ENCODE measurements at regions not wholly inside any gene's neighbourhood (a gene's known extent, or its start where the extent isn't known, plus 50 kb on each side); places are given as distances from the start of the nearest gene placed in this dataset.

GRCh38 chr20:20890751-20891150, 178.3 kb upstream of the RALGAPA2 start:
- no peak for TF ChIP-seq CTCF (IDR thresholded peaks at IDR 0.05; ENCODE audit: borderline replicate concordance)
- Histone ChIP-seq H3K27ac (replicated peaks) (no peak overlapping the region), H3K36me3 (no peaks in the 10 kb centered on the region), H3K4me3 (no peak overlapping the region), H3K9me3 (replicated peaks) (peaks cover 6% of the 10 kb centered on the region), H3K4me1 (no peaks in the 10 kb centered on the region), H3K27me3 (ENCODE audit: low read depth) (peaks cover 62% of the 10 kb centered on the region)
- intact Hi-C loops (cut with micrococcal nuclease) = no loop called here
- no peak for DNase-seq

DNA sequence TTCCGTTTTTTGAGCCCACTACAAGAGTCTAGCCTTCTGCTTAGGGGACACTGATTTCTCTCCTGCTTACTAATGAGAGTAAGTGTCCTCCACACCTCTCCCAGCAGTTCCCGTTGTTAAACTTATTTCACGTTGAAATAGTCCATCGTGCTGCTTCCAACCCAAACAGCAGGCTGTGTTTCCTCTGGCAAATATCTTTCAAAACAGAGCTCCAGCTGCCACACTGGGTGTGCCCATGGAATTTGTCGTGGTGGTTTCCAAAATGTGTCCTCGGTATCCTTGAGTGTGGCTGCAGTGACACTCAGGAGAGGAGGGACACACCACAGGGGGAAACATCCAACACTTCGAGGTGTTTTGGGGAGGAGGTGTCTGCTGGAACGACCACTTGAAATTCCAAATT, 176.5 kb upstream of the RALGAPA2 start:
- TF ChIP-seq CTCF (IDR thresholded peaks at IDR 0.05; ENCODE audit: borderline replicate concordance) = no peak
- no peaks in the 10 kb centered on the region for H3K36me3 ChIP-seq
- peaks cover 77% of the 10 kb centered on the region for H3K27me3 ChIP-seq (ENCODE audit: low read depth)
- no peak overlapping the region for H3K27ac ChIP-seq (replicated peaks)
- no peaks in the 10 kb centered on the region for H3K9me3 ChIP-seq (replicated peaks)
- no peak overlapping the region for H3K4me3 ChIP-seq
- intact Hi-C loops (cut with micrococcal nuclease) = no loop called here
- no peak for DNase-seq
- no peaks in the 10 kb centered on the region for H3K4me1 ChIP-seq

DNA sequence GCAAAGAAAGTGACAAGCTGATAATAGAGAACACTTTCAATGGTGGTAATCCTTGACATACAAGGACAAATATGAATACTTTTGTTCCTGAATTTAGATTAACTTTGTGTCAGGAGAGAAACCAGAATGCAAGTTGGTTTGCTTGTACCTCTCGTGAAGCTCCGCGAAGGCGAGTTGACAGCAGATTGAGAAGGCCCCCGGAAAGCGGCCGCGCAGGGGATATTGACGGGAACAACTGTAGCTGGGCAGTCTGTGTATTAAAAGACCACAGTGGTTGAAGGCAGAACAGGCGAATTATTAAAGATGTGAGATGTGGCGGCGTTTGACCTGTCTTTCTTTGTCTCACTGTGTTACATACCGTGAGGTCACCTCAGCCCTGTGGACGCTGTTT, 175.8 kb upstream of the RALGAPA2 start:
- Histone ChIP-seq H3K27ac (replicated peaks) (no peak overlapping the region), H3K4me3 (no peak overlapping the region), H3K9me3 (replicated peaks) (no peaks in the 10 kb centered on the region), H3K27me3 (ENCODE audit: low read depth) (peaks cover 77% of the 10 kb centered on the region), H3K36me3 (no peaks in the 10 kb centered on the region), H3K4me1 (no peaks in the 10 kb centered on the region)
- no peak for DNase-seq
- TF ChIP-seq CTCF (IDR thresholded peaks at IDR 0.05; ENCODE audit: borderline replicate concordance) = no peak
- intact Hi-C loops (cut with micrococcal nuclease) = no loop called here

DNA sequence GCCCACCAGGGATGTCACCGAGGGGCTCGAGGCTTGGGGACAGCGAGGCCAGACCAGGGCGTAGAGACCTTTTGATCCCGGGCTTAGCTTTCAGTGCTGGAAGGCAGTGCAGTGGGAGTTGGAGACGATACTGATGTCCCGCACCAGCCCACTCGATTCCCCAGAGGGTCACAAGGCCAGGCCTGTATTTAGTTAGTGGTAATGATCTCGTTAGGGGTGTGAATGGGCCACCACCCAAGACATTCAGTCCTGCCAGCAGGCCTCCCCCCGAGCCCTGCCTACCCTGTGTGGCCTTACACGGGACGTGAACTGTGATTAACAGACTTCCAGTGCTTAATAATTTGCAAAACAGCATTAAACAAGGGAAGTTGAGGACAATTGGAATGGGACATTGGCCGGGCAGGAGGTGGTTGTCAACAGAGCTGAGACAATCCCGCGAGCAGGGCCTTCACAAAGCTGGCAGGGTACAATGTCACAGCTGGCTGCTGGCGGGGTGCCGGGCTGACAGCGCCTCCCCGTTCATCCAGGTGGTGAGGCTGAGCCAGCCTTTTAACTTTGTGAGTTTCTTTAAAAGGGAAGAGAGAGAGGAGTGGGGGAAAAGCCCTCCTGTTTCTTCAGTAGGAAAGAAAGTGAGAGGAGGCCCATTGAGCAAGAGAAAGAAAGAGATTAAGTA, 175.3 kb upstream of the RALGAPA2 start:
- intact Hi-C loops (cut with micrococcal nuclease) = no loop called here
- DNase-seq = no peak
- Histone ChIP-seq H3K27me3 (ENCODE audit: low read depth) (peaks cover 77% of the 10 kb centered on the region), H3K9me3 (replicated peaks) (no peaks in the 10 kb centered on the region), H3K4me1 (no peaks in the 10 kb centered on the region), H3K36me3 (no peaks in the 10 kb centered on the region), H3K4me3 (no peak overlapping the region), H3K27ac (replicated peaks) (no peak overlapping the region)
- no peak for TF ChIP-seq CTCF (IDR thresholded peaks at IDR 0.05; ENCODE audit: borderline replicate concordance)

- no peaks in the 10 kb centered on the region for H3K4me1 ChIP-seq
- DNase-seq = no peak
- peaks cover 57% of the 10 kb centered on the region for H3K27me3 ChIP-seq (ENCODE audit: low read depth)
- H3K9me3 ChIP-seq (replicated peaks) = no peaks in the 10 kb centered on the region
- no peak overlapping the region for H3K4me3 ChIP-seq
- H3K36me3 ChIP-seq = no peaks in the 10 kb centered on the region
- intact Hi-C loops (cut with micrococcal nuclease) = no loop called here
- no peak overlapping the region for H3K27ac ChIP-seq (replicated peaks)
- TF ChIP-seq CTCF (IDR thresholded peaks at IDR 0.05; ENCODE audit: borderline replicate concordance) = no peak
Measured at GRCh38 chr20:20881808-20882207, 169.4 kb upstream of the RALGAPA2 start.
